GM12878 (cell line): ENCODE measurements at regions not wholly inside any gene's neighbourhood (a gene's known extent, or its start where the extent isn't known, plus 50 kb on each side); places are given as distances from the start of the nearest gene placed in this dataset.

ENCODE experiments used
- ATAC-seq: fragments of 200-7000 bp; cut with Tn5 transposase; 3 replicates; pipeline ENCODE4 v1.9.1; 2020; ENCODE audit warnings: mild to moderate bottlenecking, moderate library complexity
- BruUV-seq: library from RNA; stranded (reverse); fragments of 400-500 nt; replicated peaks from 2 replicates; lab custom pipeline; 2021; lab: Mats Ljungman, UMichigan
- CTCF ChIA-PET: fragments of 300-600 bp; sonication (Branson Sonifier 250); formaldehyde crosslinking; extraction: SDS; loops from one replicate; lab custom pipeline; 2021; ENCODE audit warnings: inconsistent platforms; lab: Yijun Ruan, JAX
- POLR2A ChIA-PET: fragments of 350-600 bp; formaldehyde crosslinking; extraction: SDS; loops from one replicate; lab custom pipeline; 2021; ENCODE audit warnings: inconsistent platforms; lab: Charles Lee
- RAD21 ChIA-PET: fragments of 300-600 bp; sonication (Branson Sonifier 250); formaldehyde crosslinking; loops from one replicate; lab custom pipeline; 2023; ENCODE audit warnings: antibody characterized with exemption; ENCODE audit not compliant: unreplicated experiment; lab: Charles Lee
- SMC1A ChIA-PET: fragments of 300-600 bp; sonication (Branson Sonifier 250); formaldehyde crosslinking; loops from one replicate; lab custom pipeline; 2023; ENCODE audit not compliant: unreplicated experiment, uncharacterized antibody; lab: Charles Lee
- DNase-seq: peaks from one replicate; pipeline ENCODE4 v3.0.0-alpha.2; 2011; ENCODE audit warnings: low read depth, low spot score
- FAIRE-seq: peaks from 3 replicates; lab custom pipeline; 2011; peaks lifted over from hg19 to GRCh38; lab: Jason Lieb, UNC
- H2AFZ ChIP-seq: 2 replicates; pipeline ENCODE4 v1.6.0; 2011; ENCODE audit warnings: low read depth, low read length, control low read depth; ENCODE audit not compliant: control insufficient read depth
- H3K27ac ChIP-seq: 2 replicates; pipeline ENCODE4 v1.5.1; 2011; ENCODE audit warnings: control low read depth; ENCODE audit not compliant: control insufficient read depth, insufficient read depth
- H3K27me3 ChIP-seq, 2 experiments: replicated peaks in 1 of 2; 2 replicates each; pipeline versions ENCODE4 v1.6.0 to v1.6.1; 2011; ENCODE audit warnings: low read length in 1 of 2; ENCODE audit not compliant: control insufficient read depth in 2 of 2, insufficient read depth in 2 of 2
- H3K36me3 ChIP-seq, 2 experiments: 2 replicates each; pipeline ENCODE4 v1.5.1; 2011; ENCODE audit warnings: low read length in 1 of 2; ENCODE audit not compliant: control insufficient read depth in 2 of 2, insufficient read depth in 2 of 2
- H3K4me1 ChIP-seq: 2 replicates; pipeline ENCODE4 v1.6.1; 2011; ENCODE audit warnings: mild to moderate bottlenecking, low read length, moderate library complexity, mixed read lengths; ENCODE audit not compliant: control insufficient read depth, insufficient read depth
- H3K4me2 ChIP-seq: 2 replicates; pipeline ENCODE4 v1.6.0; 2011; ENCODE audit warnings: control low read depth; ENCODE audit not compliant: control insufficient read depth, insufficient read depth
- H3K4me3 ChIP-seq: fragments of 200-600 bp; sonication (generic); 2 replicates; pipeline ENCODE4 v1.5.1; 2016
- H3K79me2 ChIP-seq: 2 replicates; pipeline ENCODE4 v1.6.0; 2011; ENCODE audit warnings: low read length; ENCODE audit not compliant: control insufficient read depth, insufficient read depth
- H3K9ac ChIP-seq: 2 replicates; pipeline ENCODE4 v1.8.0; 2011; ENCODE audit warnings: low read length, control low read depth, mixed read lengths; ENCODE audit not compliant: control insufficient read depth, insufficient read depth
- H3K9me3 ChIP-seq: replicated peaks from 3 replicates; pipeline ENCODE4 v1.5.1; 2011; ENCODE audit warnings: mild to moderate bottlenecking, low read length; ENCODE audit not compliant: control insufficient read depth, insufficient read depth
- H4K20me1 ChIP-seq: 2 replicates; pipeline ENCODE4 v1.6.0; 2011; ENCODE audit not compliant: control insufficient read depth, insufficient read depth
- BHLHE40 ChIP-seq, 2 experiments: fragments of 450-650 bp in 1 of 2; IDR thresholded peaks; 2 replicates each; pipeline ENCODE4 v1.6.1; 2011 to 2017; ENCODE audit warnings: low read depth in 2 of 2, borderline replicate concordance in 1 of 2, improper control_type of control experiment in 1 of 2, low read length in 1 of 2, mild to moderate bottlenecking in 1 of 2
- RELB ChIP-seq: fragments of 450-650 bp; IDR thresholded peaks from 2 replicates; pipeline ENCODE4 v1.6.1; 2017; ENCODE audit warnings: low read depth, mild to moderate bottlenecking, moderate library complexity
- ZNF687 ChIP-seq: fragments of 450-650 bp; IDR thresholded peaks from 2 replicates; pipeline ENCODE4 v1.6.1; 2017; ENCODE audit warnings: mild to moderate bottlenecking, moderate library complexity
- WGBS: methylation state at CpG from one replicate; pipeline ENCODE4 v1.1.6; 2016; ENCODE audit warnings: low lambda C conversion rate; ENCODE audit not compliant: insufficient replicate concordance, insufficient coverage; ENCODE audit errors: missing lambda C conversion rate; 5-methylcytosine and 5-hydroxymethylcytosine counted together
- in situ Hi-C: fragments of 300-500 bp; cut with MboI; formaldehyde crosslinking; loops from 9 replicates; pipeline ENCODE4 v1.14.3; 2018; ENCODE audit warnings: mixed read lengths
- intact Hi-C: fragments of 100-400 bp; cut with micrococcal nuclease; formaldehyde crosslinking; loops from one replicate; pipeline ENCODE4 v1.14.2; 2022; ENCODE audit not compliant: unreplicated experiment

- no peak for TF ChIP-seq BHLHE40 (IDR thresholded peaks at IDR 0.05; ENCODE audit: borderline replicate concordance in 1 of 2, low read depth in 2 of 2, low read length in 1 of 2)
Measured at GRCh38 chr1:187477103-187477502, 648.4 kb downstream of the PLA2G4A start (continued).

GRCh38 chr1:187477535-187477934, 648.8 kb downstream of the PLA2G4A start:
- H3K27ac ChIP-seq, result no peak overlapping the region
- FAIRE-seq (no peak), DNase-seq (no peak), ATAC-seq (no peak)
- 27% methylated on average over 4 of the region's 4 CpGs for WGBS
- H3K4me2 ChIP-seq, result no peak overlapping the region
- H3K79me2 ChIP-seq, result no peaks in the 10 kb centered on the region
- no TSS peak for BruUV-seq
- in situ Hi-C loops (no loop called here), intact Hi-C loops (no loop called here)
- SMC1A ChIA-PET, result interaction anchor here (1.0 to 1.3 kb wide), 2 partner anchors 13 to 86 kb away, joined by 3 read pairs; no protein-coding TSS in a partner anchor
- TF ChIP-seq RELB (no peak), ZNF687 (no peak)
- no peak overlapping the region for H3K4me3 ChIP-seq
- H3K36me3 ChIP-seq, result no peaks in the 10 kb centered on the region
- RAD21 ChIA-PET, result interaction anchor here (1.0 kb wide), 1 partner anchor 64 kb away, joined by 3 read pairs; no protein-coding TSS in a partner anchor
- no peak overlapping the region for H2AFZ ChIP-seq
- POLR2A ChIA-PET, result no interaction called here
- H4K20me1 ChIP-seq, result no peaks in the 10 kb centered on the region
- no peaks in the 10 kb centered on the region for H3K27me3 ChIP-seq
- CTCF ChIA-PET, result interaction anchor here (0.9 kb wide), 1 partner anchor 9 kb away, joined by 3 read pairs; no protein-coding TSS in a partner anchor
- H3K9ac ChIP-seq, result no peak overlapping the region
- H3K4me1 ChIP-seq, result no peaks in the 10 kb centered on the region
- no peaks in the 10 kb centered on the region for H3K9me3 ChIP-seq
